B cell (primary cell): ENCODE measurements at regions not wholly inside any gene's neighbourhood (a gene's known extent, or its start where the extent isn't known, plus 50 kb on each side); places are given as distances from the start of the nearest gene placed in this dataset.

ENCODE experiments used
- ATAC-seq: fragments of 200-7000 bp; cut with Tn5 transposase; one replicate; pipeline ENCODE4 v1.10.0; 2021; ENCODE audit warnings: low read depth, mild to moderate bottlenecking, moderate number of reproducible peaks, moderate library complexity
- CTCF ChIA-PET: fragments of 350-600 bp; sonication (Branson Sonifier 250); formaldehyde crosslinking; loops from one replicate; lab custom pipeline; 2021; ENCODE audit warnings: antibody characterized with exemption, inconsistent platforms; lab: Charles Lee
- POLR2A ChIA-PET: fragments of 350-600 bp; sonication (Branson Sonifier 250); formaldehyde crosslinking; loops from one replicate; lab custom pipeline; 2021; ENCODE audit warnings: antibody characterized with exemption; lab: Charles Lee
- DNase-seq: peaks from one replicate; pipeline ENCODE4 v3.0.0; 2013
- H2AFZ ChIP-seq: 2 replicates; pipeline ENCODE4 v1.6.1; 2012; ENCODE audit warnings: mild to moderate bottlenecking, low read depth, low read length; ENCODE audit not compliant: insufficient read depth, poor library complexity, severe bottlenecking
- H3K27ac ChIP-seq, 2 donors: 1 replicate in 1 of 2; 2 replicates in 1 of 2; pipeline ENCODE4 v1.5.1; 2012 to 2013; ENCODE audit warnings: low read length in 2 of 2, mild to moderate bottlenecking in 2 of 2, moderate library complexity in 1 of 2
- H3K27me3 ChIP-seq, 4 experiments: fragments of 200-600 bp in 1 of 4; sonication (generic) in 1 of 4; replicated peaks in 1 of 4; 1 replicate in 2 of 4; 2 replicates in 2 of 4; pipeline versions ENCODE4 v1.6.1 to v1.7.0; 2013 to 2016; ENCODE audit warnings: low read length in 3 of 4, mild to moderate bottlenecking in 2 of 4, mixed read lengths in 1 of 4, moderate library complexity in 1 of 4; ENCODE audit not compliant: insufficient read depth in 4 of 4, control insufficient read depth in 3 of 4; ENCODE audit errors: control extremely low read depth in 1 of 4
- H3K36me3 ChIP-seq, 2 experiments: replicated peaks in 1 of 2; 1 replicate in 1 of 2; 2 replicates in 1 of 2; pipeline versions ENCODE4 v1.6.1 to v1.7.1; 2013; ENCODE audit warnings: low read length in 1 of 2; ENCODE audit not compliant: insufficient read depth in 2 of 2, control insufficient read depth in 1 of 2; ENCODE audit errors: control extremely low read depth in 1 of 2, extremely low read depth in 1 of 2
- H3K4me1 ChIP-seq, 2 donors: fragments of 200-600 bp in 1 of 2; sonication (generic) in 1 of 2; 1 replicate in 1 of 2; 2 replicates in 1 of 2; pipeline versions ENCODE4 v1.5.1 to v1.6.1; 2013 to 2017; ENCODE audit warnings: low read length in 2 of 2; ENCODE audit not compliant: control insufficient read depth in 2 of 2, insufficient read depth in 2 of 2
- H3K4me2 ChIP-seq: replicated peaks from 2 replicates; pipeline ENCODE3; 2012; ENCODE audit warnings: mild to moderate bottlenecking, low read depth, low read length; ENCODE audit not compliant: poor library complexity, severe bottlenecking
- H3K4me3 ChIP-seq, 5 experiments: fragments of 200-600 bp in 1 of 5; sonication (generic) in 1 of 5; 1 replicate in 3 of 5; 2 replicates in 2 of 5; pipeline versions ENCODE4 v1.5.1 to v1.7.0; 2011 to 2016; ENCODE audit warnings: low read length in 4 of 5, mild to moderate bottlenecking in 4 of 5, low read depth in 2 of 5, control low read depth in 1 of 5, moderate library complexity in 1 of 5; ENCODE audit not compliant: insufficient read depth in 1 of 5; ENCODE audit errors: control extremely low read depth in 1 of 5, extremely low read depth in 1 of 5
- H3K79me2 ChIP-seq: fragments of 200-600 bp; sonication (generic); one replicate; pipeline ENCODE4 v1.6.0; 2016; ENCODE audit warnings: low read length; ENCODE audit not compliant: control insufficient read depth, insufficient read depth
- H3K9ac ChIP-seq: fragments of 200-600 bp; sonication (generic); 2 replicates; pipeline ENCODE4 v1.6.1; 2017; ENCODE audit warnings: mild to moderate bottlenecking, low read length, moderate library complexity
- H3K9me3 ChIP-seq, 3 donors: one replicate each; pipeline versions ENCODE4 v1.6.1 to v1.7.1; 2013; ENCODE audit warnings: low read length in 2 of 3; ENCODE audit not compliant: control insufficient read depth in 2 of 3, insufficient read depth in 1 of 3; ENCODE audit errors: control extremely low read depth in 1 of 3
- H4K20me1 ChIP-seq: 2 replicates; pipeline ENCODE4 v1.6.0; 2012; ENCODE audit warnings: mild to moderate bottlenecking, low read length; ENCODE audit not compliant: insufficient read depth, control insufficient read depth, poor library complexity, severe bottlenecking
- H3K27ac Mint-ChIP-seq: one replicate; pipeline ENCODE4 v1.8.0; 2021; ENCODE audit warnings: mixed read lengths
- H3K27me3 Mint-ChIP-seq: one replicate; pipeline ENCODE4 v1.8.0; 2021; ENCODE audit warnings: mixed read lengths
- H3K4me1 Mint-ChIP-seq: one replicate; pipeline ENCODE4 v1.8.0; 2021; ENCODE audit warnings: mixed read lengths
- H3K4me3 Mint-ChIP-seq: one replicate; pipeline ENCODE4 v1.8.0; 2021; ENCODE audit warnings: mixed read lengths
- H3K9me3 Mint-ChIP-seq: one replicate; pipeline ENCODE4 v1.8.0; 2022; ENCODE audit warnings: mixed read lengths; ENCODE audit not compliant: insufficient read depth
- EZH2 ChIP-seq: IDR thresholded peaks from 2 replicates; pipeline ENCODE4 v1.6.1; 2012; ENCODE audit warnings: borderline replicate concordance, low read depth, mild to moderate bottlenecking, moderate library complexity, low read length; ENCODE audit not compliant: insufficient read depth, poor library complexity, severe bottlenecking
- WGBS: methylation state at CpG from one replicate; pipeline ENCODE4 v1.1.5; 2013; ENCODE audit warnings: missing lambda C conversion rate; ENCODE audit not compliant: insufficient coverage; 5-methylcytosine and 5-hydroxymethylcytosine counted together
- intact Hi-C: fragments of 100-400 bp; cut with micrococcal nuclease; formaldehyde crosslinking; loops from one replicate; pipeline ENCODE4 v1.10.0; 2022
- TF ChIP-seq, protein P1 (sequence below): fragments of 200-600 bp; IDR thresholded peaks from one replicate; pipeline ENCODE4 v1.8.0; 2022; ENCODE audit warnings: antibody characterized with exemption, mild to moderate bottlenecking

DNA sequence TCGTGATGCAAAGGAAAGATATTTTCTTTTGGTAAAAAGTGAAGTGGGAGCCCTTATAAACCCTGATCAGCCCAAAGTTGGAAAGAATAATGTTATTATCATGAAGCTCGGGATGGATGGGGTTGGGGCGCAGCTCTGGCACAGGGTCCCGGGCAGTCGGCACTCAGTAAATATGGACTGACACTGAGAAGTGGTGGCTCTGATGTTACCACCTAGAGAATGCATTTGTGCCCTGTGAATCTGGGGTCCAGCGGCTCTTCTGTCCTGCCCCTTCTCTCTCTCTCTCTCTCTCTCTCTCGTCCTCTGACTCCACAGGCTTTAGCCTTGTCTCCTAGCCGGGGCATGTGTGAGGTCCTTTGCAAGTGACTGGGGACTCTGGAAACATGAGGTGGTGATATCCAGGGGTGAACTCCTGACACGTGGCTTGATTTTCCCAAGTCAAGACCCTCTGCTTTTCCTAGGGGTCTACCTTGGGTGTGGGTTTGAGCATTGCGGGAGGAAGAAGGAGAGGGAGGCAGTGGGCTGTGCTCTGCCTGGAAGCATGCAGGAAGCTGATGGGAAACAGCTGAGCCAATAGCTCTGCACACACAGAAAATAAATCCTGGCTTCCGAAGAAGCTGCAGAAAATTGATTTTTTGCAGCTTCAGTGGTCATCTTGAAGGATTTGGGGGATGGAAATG lies 162.7 kb downstream of the MACROH2A1 start:
- H3K79me2 ChIP-seq: no peaks in the 10 kb centered on the region
- TF ChIP-seq, protein P1, sequence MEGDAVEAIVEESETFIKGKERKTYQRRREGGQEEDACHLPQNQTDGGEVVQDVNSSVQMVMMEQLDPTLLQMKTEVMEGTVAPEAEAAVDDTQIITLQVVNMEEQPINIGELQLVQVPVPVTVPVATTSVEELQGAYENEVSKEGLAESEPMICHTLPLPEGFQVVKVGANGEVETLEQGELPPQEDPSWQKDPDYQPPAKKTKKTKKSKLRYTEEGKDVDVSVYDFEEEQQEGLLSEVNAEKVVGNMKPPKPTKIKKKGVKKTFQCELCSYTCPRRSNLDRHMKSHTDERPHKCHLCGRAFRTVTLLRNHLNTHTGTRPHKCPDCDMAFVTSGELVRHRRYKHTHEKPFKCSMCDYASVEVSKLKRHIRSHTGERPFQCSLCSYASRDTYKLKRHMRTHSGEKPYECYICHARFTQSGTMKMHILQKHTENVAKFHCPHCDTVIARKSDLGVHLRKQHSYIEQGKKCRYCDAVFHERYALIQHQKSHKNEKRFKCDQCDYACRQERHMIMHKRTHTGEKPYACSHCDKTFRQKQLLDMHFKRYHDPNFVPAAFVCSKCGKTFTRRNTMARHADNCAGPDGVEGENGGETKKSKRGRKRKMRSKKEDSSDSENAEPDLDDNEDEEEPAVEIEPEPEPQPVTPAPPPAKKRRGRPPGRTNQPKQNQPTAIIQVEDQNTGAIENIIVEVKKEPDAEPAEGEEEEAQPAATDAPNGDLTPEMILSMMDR: no peak
- TF ChIP-seq EZH2: no peak
- ChIA-PET CTCF (no interaction called here), POLR2A (no interaction called here)
- H2AFZ ChIP-seq: no peak overlapping the region
- DNase-seq (no peak), ATAC-seq (no peak)
- Mint-ChIP-seq H3K9me3 (no peaks in the 10 kb centered on the region), H3K4me3 (no peak overlapping the region), H3K4me1 (no peaks in the 10 kb centered on the region), H3K27ac (no peak overlapping the region), H3K27me3 (peaks cover 10% of the 10 kb centered on the region)
- H3K36me3 ChIP-seq: no peaks in the 10 kb centered on the region
- H4K20me1 ChIP-seq: no peaks in the 10 kb centered on the region
- no peaks in the 10 kb centered on the region for H3K4me1 ChIP-seq
- intact Hi-C loops: no loop called here
- no peak overlapping the region for H3K9ac ChIP-seq
- no peaks in the 10 kb centered on the region for H3K9me3 ChIP-seq
- H3K27ac ChIP-seq: no peak overlapping the region
- H3K4me3 ChIP-seq: no peak overlapping the region
- no peak overlapping the region for H3K4me2 ChIP-seq
- WGBS: 86% methylated on average over 11 of the region's 11 CpGs
- H3K27me3 ChIP-seq: no peaks in the 10 kb centered on the region

DNA sequence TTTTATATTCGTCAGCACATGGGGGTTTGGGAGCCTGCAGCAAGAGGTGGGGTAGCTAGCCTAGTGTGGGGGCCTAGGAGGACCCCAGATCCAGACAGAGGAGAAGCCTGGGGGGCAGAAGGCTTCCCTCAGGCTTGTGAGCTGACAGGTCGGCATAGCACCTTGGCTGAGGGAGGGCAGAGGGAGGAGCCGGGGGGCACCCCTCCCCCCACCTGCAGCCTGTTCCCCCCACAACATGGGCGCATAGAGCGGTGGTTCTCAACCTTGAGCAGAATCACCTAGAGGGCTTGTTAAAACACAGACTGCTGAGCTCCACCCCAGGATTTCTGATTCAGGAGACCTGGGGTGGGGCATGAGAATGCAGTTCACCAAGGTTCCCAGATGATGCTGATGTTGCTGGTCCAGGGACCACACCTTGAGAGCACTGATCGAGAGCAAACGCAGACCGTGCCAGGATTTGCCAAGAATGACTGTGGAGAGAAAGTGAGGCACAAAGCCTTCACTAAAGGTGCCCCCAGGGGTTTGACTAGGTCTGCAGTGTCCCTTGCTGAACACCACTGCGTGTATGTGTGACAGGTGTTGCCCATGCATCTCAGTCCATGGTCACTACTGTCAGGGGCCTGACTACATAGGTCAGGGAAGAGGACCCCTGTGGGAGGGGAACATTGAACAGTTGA lies 163.3 kb downstream of the MACROH2A1 start:
- Mint-ChIP-seq H3K4me1 (no peaks in the 10 kb centered on the region), H3K9me3 (no peaks in the 10 kb centered on the region), H3K27ac (no peak overlapping the region), H3K27me3 (peaks cover 10% of the 10 kb centered on the region), H3K4me3 (no peak overlapping the region)
- H3K27ac ChIP-seq: no peak overlapping the region
- no peak overlapping the region for H2AFZ ChIP-seq
- H3K9ac ChIP-seq: no peak overlapping the region
- ChIA-PET POLR2A (no interaction called here), CTCF (interaction anchor here (1.5 kb wide), 1 partner anchor 13 kb away, joined by 3 read pairs; no protein-coding TSS in a partner anchor)
- intact Hi-C loops: no loop called here
- H3K4me2 ChIP-seq: no peak overlapping the region
- no peak for DNase-seq
- no peak for ATAC-seq
- H3K4me3 ChIP-seq: no peak overlapping the region
- TF ChIP-seq, protein P1: no peak
- no peak for TF ChIP-seq EZH2
- 88% methylated on average over 6 of the region's 9 CpGs for WGBS
- H3K4me1 ChIP-seq: no peaks in the 10 kb centered on the region
- no peaks in the 10 kb centered on the region for H3K36me3 ChIP-seq
- no peaks in the 10 kb centered on the region for H3K9me3 ChIP-seq
- H3K27me3 ChIP-seq: no peaks in the 10 kb centered on the region
- H4K20me1 ChIP-seq: no peaks in the 10 kb centered on the region
- H3K79me2 ChIP-seq: no peaks in the 10 kb centered on the region
